ENCODE measurements at regions not wholly inside any gene's neighbourhood (a gene's known extent, or its start where the extent isn't known, plus 50 kb on each side); places are given as distances from the start of the nearest gene placed in this dataset.
"Not testable (repeated sequence)": the region's sequence is repeated elsewhere in the genome, so short reads cannot be mapped to it uniquely, and the experiment has no call there.

GRCh38 chr9:62909447-62909846 lies 1719.6 kb downstream of the SPATA31A7 start:
- not testable (repeated sequence) for TF ChIP-seq POLR2A (IDR thresholded peaks at IDR 0.05; ENCODE audit: low read depth, low read length); POLR2AphosphoS5 (IDR thresholded peaks at IDR 0.05; ENCODE audit: low read depth, low read length); SPI1 (IDR thresholded peaks at IDR 0.05; ENCODE audit: low read depth, low read length); TAF1 (IDR thresholded peaks at IDR 0.05; ENCODE audit: low read depth, low read length); POU2F2 (IDR thresholded peaks at IDR 0.05; ENCODE audit: low read depth, low read length); PAX5 (IDR thresholded peaks at IDR 0.05; ENCODE audit: insufficient read depth, low read length, severe bottlenecking)
